ENCODE measurements at regions not wholly inside any gene's neighbourhood (a gene's known extent, or its start where the extent isn't known, plus 50 kb on each side); places are given as distances from the start of the nearest gene placed in this dataset.

DNA sequence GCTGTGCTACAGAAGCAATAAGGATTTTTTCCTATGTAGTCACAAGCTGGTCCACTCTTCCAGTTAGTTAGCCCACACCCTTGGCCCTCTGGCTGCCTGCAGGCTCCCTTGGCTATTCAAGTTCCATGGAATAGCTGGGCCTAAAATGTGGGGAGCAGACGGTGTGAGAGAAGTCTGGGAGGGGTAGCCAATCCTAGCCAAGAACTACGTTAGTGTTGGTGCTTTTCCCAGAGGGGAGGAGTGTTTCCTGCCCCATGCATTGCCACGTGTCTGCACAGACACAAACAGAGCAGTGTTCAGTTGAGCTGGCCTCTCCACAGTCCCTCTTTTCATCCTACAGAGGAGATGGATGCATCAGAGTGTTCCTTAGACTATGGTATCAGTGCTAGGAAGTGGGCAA is 59.0 kb upstream of the IPO9 start:
- no peak for DNase-seq

DNA sequence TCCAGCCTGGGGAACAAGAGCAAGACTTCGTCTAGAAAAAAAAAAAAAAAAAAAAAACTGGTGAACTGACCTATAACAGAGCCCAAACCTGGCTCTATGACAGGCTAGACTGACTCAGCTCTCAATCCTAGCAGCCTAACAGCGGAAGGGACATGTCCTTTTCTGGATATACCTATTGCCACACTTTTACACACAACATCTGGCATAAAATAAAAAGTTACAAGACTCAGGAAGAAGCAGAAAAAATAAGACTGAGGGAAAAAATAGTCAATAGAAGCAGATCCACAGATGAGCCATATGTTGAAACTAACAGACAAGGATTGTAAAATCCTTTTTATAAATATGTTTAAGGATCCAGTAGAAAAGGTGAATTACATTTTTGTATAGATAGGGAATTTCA is 57.5 kb upstream of the IPO9 start:
- no peak for DNase-seq

DNA sequence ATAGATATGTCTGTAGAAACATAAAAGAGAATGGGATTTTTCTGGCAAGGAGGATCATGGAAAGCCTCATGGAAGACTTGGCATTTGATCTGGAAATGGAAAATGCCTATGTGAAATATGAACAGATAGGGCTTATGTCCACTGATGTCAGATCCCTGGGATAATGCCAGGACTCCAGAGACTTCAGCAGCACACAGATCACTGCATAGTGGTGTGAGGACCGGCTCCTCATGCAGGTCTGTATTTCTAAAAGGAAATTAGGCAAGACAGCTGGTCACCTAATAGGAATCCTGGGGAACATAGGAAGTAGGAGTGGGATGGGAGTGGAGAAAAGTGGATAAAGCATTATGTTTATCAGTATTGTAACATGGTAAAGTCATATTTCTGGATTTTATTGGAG is 56.8 kb upstream of the IPO9 start:
- DNase-seq = no peak

DNA sequence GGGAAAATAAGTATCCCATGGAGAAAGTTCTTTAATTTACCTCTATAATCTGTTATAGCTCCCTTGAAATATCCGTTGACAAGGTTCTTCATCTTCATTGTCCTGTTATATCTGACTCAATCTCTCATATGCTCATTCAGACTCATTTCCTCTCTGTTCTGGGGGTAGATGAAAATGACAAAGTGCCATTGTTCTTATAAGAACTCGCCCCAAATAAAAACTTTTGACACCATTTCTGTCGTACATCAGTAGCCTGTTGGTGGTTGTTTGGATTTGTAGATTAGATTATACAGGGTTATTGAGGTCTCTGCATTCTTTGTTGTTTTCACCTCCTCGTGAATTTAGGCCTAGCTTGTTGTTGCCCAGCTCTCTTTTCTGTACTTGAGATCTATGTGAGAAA is 55.2 kb upstream of the IPO9 start:
- no peak for DNase-seq

DNA sequence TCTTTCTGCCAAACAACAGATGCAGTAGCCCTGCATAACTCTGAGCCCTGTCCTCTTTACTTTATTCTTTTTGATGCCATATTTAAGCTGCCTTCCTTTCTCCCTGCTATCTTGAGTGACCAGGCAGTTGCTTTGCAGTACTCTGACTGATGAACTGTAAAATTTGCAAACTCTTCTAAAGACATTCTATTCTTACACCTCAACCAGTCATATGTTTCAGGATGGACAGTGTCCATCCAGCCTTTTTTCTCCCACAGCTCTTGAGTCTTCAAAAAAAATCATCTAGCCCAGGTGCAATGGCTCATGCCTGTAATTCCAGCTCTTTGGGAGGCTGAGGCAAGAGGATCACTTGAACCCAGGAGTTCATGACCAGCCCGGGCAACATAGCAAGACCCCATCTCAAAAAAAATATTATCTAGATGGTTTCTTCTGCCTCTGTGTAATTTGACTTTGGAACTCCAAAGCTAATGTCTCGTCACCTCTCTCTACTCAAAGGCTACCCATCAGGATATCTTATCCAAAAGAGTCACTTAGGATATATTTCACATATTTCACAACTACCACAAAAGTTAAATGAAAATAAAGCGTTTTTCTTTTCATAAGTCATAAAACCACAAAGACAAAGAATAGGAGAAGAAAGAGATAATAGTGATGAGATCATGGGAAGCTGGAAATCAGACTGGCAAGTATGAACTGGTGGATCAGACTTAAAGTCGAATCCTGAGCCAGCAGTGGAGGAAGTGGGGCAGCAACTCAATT is 54.6 kb upstream of the IPO9 start:
- no peak for DNase-seq

DNA sequence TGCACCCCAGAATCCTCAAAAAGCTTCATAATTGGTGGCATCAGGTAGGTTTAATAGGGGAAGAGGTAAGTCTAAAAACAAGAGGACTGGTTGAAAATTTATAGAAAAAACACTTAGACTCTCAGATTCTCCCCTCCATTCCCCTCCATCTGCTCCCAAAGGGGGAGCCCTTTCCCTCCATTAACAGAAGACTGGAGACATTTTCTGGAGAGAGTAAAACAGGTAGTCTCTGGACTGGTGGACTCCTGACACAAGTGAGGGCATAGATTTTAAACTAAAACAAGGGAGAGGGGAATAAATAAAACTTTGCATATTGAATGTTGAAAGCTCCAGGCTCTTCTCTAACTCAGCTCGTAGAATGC is 54.0 kb upstream of the IPO9 start:
- no peak for DNase-seq

DNA sequence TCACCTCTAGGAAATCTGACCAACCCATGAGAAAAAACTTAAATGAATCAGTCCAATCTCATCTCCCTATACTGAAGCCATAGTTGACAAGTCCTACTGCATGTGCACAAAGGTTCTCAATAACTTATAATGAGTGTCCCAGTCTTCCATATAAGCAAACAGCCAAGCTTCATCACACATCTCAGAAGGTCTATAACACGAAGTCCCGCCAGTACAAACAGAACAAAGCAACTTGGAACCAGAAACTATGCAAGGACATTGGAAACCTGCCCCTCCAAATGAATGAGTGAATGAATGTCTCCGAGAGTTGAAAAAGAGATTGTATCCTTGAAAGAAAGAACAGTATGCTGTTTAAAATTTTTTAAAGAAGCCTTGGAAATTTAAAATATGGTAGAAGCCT is 53.6 kb upstream of the IPO9 start:
- DNase-seq = no peak

DNA sequence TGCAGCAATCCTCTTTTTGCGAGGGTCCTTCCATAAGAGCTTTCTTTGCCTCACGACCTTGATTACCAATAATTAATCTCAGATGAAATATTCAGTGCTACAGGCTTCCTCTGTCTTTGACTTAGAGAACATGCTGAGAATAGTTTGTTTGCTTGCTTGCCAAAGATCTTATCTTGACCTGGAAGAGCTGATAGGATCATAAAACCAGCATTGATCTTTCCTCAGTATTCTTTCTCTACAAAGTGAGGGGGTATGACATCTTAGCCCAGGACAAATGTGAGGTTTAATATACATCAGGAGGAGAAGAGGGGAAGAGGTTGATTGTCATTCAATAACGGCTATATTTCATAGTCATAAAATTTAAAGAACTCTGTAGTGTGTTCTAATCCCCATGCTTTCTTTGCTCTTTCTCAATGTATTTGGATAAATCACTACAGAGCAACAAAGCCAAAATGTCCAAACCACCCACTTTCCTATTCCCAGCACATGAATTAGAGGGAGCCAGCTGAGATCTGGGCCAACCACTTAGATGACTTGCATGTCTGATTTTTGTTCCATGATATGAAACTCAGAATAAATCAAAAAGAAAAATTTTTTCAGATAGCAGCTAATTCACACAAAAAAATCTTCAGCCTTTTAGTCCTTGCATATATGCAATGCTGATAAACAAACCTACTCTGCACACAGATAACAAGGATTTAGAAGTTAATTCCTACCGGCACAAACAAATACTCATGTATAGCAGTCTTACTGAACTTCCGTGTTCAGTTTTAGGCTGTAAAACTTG is 50.5 kb upstream of the IPO9 start:
- DNase-seq = no peak
